ENCODE measurements at regions not wholly inside any gene's neighbourhood (a gene's known extent, or its start where the extent isn't known, plus 50 kb on each side); places are given as distances from the start of the nearest gene placed in this dataset.
"Not testable (repeated sequence)": the region's sequence is repeated elsewhere in the genome, so short reads cannot be mapped to it uniquely, and the experiment has no call there.

GRCh38 chr3:102360183-102360860 lies 74.5 kb upstream of the ZPLD1 start:
- H3K36me3 ChIP-seq (replicated peaks in 1 of 2; ENCODE audit: control insufficient read depth in 1 of 2, insufficient read depth in 2 of 2, low read length in 1 of 2): no peaks in the 10 kb centered on the region
- TF ChIP-seq GABPA (IDR thresholded peaks at IDR 0.05; ENCODE audit: low read depth): no peak
- no peak for TF ChIP-seq RCOR1 (IDR thresholded peaks at IDR 0.05; ENCODE audit: low read length)
- TF ChIP-seq EP300 (IDR thresholded peaks at IDR 0.05; ENCODE audit: borderline replicate concordance in 1 of 2, low read depth in 1 of 2, low read length in 1 of 2): no peak
- TF ChIP-seq FOSL2 (IDR thresholded peaks at IDR 0.05; ENCODE audit: borderline replicate concordance, low read depth): no peak
- TF ChIP-seq ELF1 (IDR thresholded peaks at IDR 0.05): no peak
- TF ChIP-seq, protein P1, sequence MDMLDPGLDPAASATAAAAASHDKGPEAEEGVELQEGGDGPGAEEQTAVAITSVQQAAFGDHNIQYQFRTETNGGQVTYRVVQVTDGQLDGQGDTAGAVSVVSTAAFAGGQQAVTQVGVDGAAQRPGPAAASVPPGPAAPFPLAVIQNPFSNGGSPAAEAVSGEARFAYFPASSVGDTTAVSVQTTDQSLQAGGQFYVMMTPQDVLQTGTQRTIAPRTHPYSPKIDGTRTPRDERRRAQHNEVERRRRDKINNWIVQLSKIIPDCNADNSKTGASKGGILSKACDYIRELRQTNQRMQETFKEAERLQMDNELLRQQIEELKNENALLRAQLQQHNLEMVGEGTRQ (IDR thresholded peaks at IDR 0.05; ENCODE audit: borderline replicate concordance, low read depth, low read length): no peak
- 100% methylated on average over 1 of the region's 1 CpG for WGBS (ENCODE audit: low lambda C conversion rate)
- CTCF ChIA-PET: interaction anchor here (1.6 kb wide), 1 partner anchor 9 kb away, joined by 3 read pairs; no protein-coding TSS in a partner anchor
- H2AFZ ChIP-seq (ENCODE audit: low read depth): no peak overlapping the region
- no peaks in the 10 kb centered on the region for H3F3A ChIP-seq (replicated peaks; ENCODE audit: insufficient read depth)
- no peaks in the 10 kb centered on the region for H3K9me3 ChIP-seq
- H4K20me1 ChIP-seq (ENCODE audit: insufficient read depth): no peaks in the 10 kb centered on the region
- no peak overlapping the region for H3K27ac ChIP-seq (ENCODE audit: low read depth in 2 of 2, low read length in 1 of 2)
- no peak overlapping the region for H3K9ac ChIP-seq
- no peaks in the 10 kb centered on the region for H3K79me2 ChIP-seq (ENCODE audit: insufficient read depth)
- no peaks in the 10 kb centered on the region for H3K4me1 ChIP-seq (ENCODE audit: control insufficient read depth in 1 of 2, insufficient read depth in 2 of 2, low read depth in 1 of 2, low read length in 1 of 2)
- DNase-seq: no peak
- H3K4me2 ChIP-seq: no peak overlapping the region
- no peaks in the 10 kb centered on the region for H3K9me2 ChIP-seq
- no peak overlapping the region for H3K4me3 ChIP-seq (ENCODE audit: low read depth in 2 of 2, low read length in 1 of 2)
- H3K27me3 ChIP-seq (ENCODE audit: insufficient read depth): no peaks in the 10 kb centered on the region
- POLR2A ChIA-PET: no interaction called here

GRCh38 chr3:102361101-102361500 lies 73.7 kb upstream of the ZPLD1 start:
- WGBS (ENCODE audit: low lambda C conversion rate): 18% methylated on average over 3 of the region's 3 CpGs
- TF ChIP-seq MEF2A (IDR thresholded peaks at IDR 0.05; ENCODE audit: borderline replicate concordance, low read depth): no peak
- no peak for TF ChIP-seq TCF12 (IDR thresholded peaks at IDR 0.05)
- Histone ChIP-seq H3K9me2 (no peaks in the 10 kb centered on the region), H3K4me1 (ENCODE audit: control insufficient read depth in 1 of 2, insufficient read depth in 2 of 2, low read depth in 1 of 2, low read length in 1 of 2) (no peaks in the 10 kb centered on the region), H3K4me2 (no peak overlapping the region), H3K9me3 (no peaks in the 10 kb centered on the region), H3K36me3 (replicated peaks in 1 of 2; ENCODE audit: control insufficient read depth in 1 of 2, insufficient read depth in 2 of 2, low read length in 1 of 2) (no peaks in the 10 kb centered on the region), H3F3A (replicated peaks; ENCODE audit: insufficient read depth) (no peaks in the 10 kb centered on the region), H4K20me1 (ENCODE audit: insufficient read depth) (no peaks in the 10 kb centered on the region), H3K9ac (no peak overlapping the region), H2AFZ (ENCODE audit: low read depth) (no peak overlapping the region), H3K27ac (ENCODE audit: low read depth in 2 of 2, low read length in 1 of 2) (no peak overlapping the region), H3K27me3 (ENCODE audit: insufficient read depth) (no peaks in the 10 kb centered on the region), H3K4me3 (ENCODE audit: low read depth in 2 of 2, low read length in 1 of 2) (no peak overlapping the region), H3K79me2 (ENCODE audit: insufficient read depth) (no peaks in the 10 kb centered on the region)
- DNase-seq: no peak
- POLR2A ChIA-PET: no interaction called here
- CTCF ChIA-PET: interaction anchor here (1.6 kb wide), 1 partner anchor 8 kb away, joined by 3 read pairs; no protein-coding TSS in a partner anchor

DNA sequence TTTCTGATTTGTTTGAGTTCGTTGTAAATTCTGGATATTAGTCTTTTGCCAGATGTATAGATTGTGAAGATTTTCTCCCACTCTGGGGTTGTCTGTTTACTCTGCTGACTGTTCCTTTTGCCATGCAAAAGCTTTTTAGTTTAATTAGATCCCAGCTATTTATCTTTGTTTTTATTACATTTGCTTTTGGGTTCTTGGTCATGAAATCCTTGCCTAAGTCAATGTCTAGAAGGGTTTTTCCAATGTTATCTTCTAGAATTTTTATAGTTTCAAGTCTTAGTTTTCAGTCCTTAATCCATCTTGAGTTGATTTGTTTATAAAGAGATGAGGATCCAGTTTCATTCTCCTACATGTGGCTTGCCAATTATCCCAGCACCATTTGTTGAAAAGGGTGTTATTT lies 68.7 kb upstream of the ZPLD1 start:
- H3F3A ChIP-seq (replicated peaks; ENCODE audit: insufficient read depth); H3K4me1 ChIP-seq (ENCODE audit: control insufficient read depth in 1 of 2, insufficient read depth in 2 of 2, low read depth in 1 of 2, low read length in 1 of 2); H3K27me3 ChIP-seq (ENCODE audit: insufficient read depth); H3K9me2 ChIP-seq; H3K4me2 ChIP-seq; H3K9ac ChIP-seq; H3K4me3 ChIP-seq (ENCODE audit: low read depth in 2 of 2, low read length in 1 of 2); H3K79me2 ChIP-seq (ENCODE audit: insufficient read depth); H3K36me3 ChIP-seq (replicated peaks in 1 of 2; ENCODE audit: control insufficient read depth in 1 of 2, insufficient read depth in 2 of 2, low read length in 1 of 2); H4K20me1 ChIP-seq (ENCODE audit: insufficient read depth); POLR2A ChIA-PET; DNase-seq; H2AFZ ChIP-seq (ENCODE audit: low read depth); H3K27ac ChIP-seq (ENCODE audit: low read depth in 2 of 2, low read length in 1 of 2); H3K9me3 ChIP-seq; CTCF ChIA-PET: not testable (repeated sequence)
- 0% methylated on average over 1 of the region's 1 CpG for WGBS (ENCODE audit: low lambda C conversion rate)
